HepG2 (cell line): ENCODE measurements at regions not wholly inside any gene's neighbourhood (a gene's known extent, or its start where the extent isn't known, plus 50 kb on each side); places are given as distances from the start of the nearest gene placed in this dataset.

ENCODE experiments used
- EZH2 ChIP-seq: conservative IDR thresholded peaks from 2 replicates; pipeline ENCODE4 v1.6.1; 2012; ENCODE audit warnings: mild to moderate bottlenecking, low read depth, low read length, moderate library complexity
- MIER2 ChIP-seq: IDR thresholded peaks from 2 replicates; pipeline ENCODE4 v1.6.1; 2016; ENCODE audit warnings: missing biosample characterization, missing genetic modification reagents
- SAP130 ChIP-seq: IDR thresholded peaks from 2 replicates; pipeline ENCODE4 v1.6.1; 2016; ENCODE audit warnings: low read depth
- SRF ChIP-seq: IDR thresholded peaks from 2 replicates; pipeline ENCODE4 v1.6.1; 2011; ENCODE audit warnings: mild to moderate bottlenecking, low read depth, low read length, moderate library complexity
- ZMYM2 ChIP-seq: sonication (generic); formaldehyde crosslinking; IDR thresholded peaks from 2 replicates; pipeline ENCODE4 v1.8.0; 2022; ENCODE audit warnings: mild to moderate bottlenecking, missing genetic modification reagents
- ZNF12 ChIP-seq: sonication (generic); formaldehyde crosslinking; IDR thresholded peaks from 2 replicates; pipeline ENCODE4 v1.5.0; 2020; ENCODE audit warnings: missing genetic modification reagents
- ZNF232 ChIP-seq: sonication (generic); formaldehyde crosslinking; IDR thresholded peaks from 2 replicates; pipeline ENCODE4 v1.4.0; 2020; ENCODE audit warnings: missing genetic modification reagents, borderline replicate concordance
- ZNF253 ChIP-seq: sonication (generic); formaldehyde crosslinking; IDR thresholded peaks from 2 replicates; pipeline ENCODE4 v1.8.0; 2022; ENCODE audit warnings: mild to moderate bottlenecking, missing genetic modification reagents, borderline replicate concordance
- ZNF33A ChIP-seq: sonication (generic); formaldehyde crosslinking; IDR thresholded peaks from 2 replicates; pipeline ENCODE4 v1.5.1; 2020; ENCODE audit warnings: missing genetic modification reagents, mild to moderate bottlenecking, moderate library complexity, borderline replicate concordance
- ZNF547 ChIP-seq: sonication (generic); formaldehyde crosslinking; IDR thresholded peaks from 2 replicates; pipeline ENCODE4 v1.5.1; 2020; ENCODE audit warnings: mild to moderate bottlenecking, missing genetic modification reagents
- ZNF557 ChIP-seq: sonication (generic); formaldehyde crosslinking; IDR thresholded peaks from 2 replicates; pipeline ENCODE4 v1.4.0; 2020; ENCODE audit warnings: missing genetic modification reagents
- ZNF563 ChIP-seq: sonication (generic); formaldehyde crosslinking; IDR thresholded peaks from 2 replicates; pipeline ENCODE4 v1.8.0; 2022; ENCODE audit warnings: mild to moderate bottlenecking, moderate library complexity, missing genetic modification reagents
- ZNF615 ChIP-seq: sonication (generic); formaldehyde crosslinking; IDR thresholded peaks from 2 replicates; pipeline ENCODE4 v1.5.0; 2020; ENCODE audit warnings: mild to moderate bottlenecking, missing genetic modification reagents, borderline replicate concordance
- TF ChIP-seq, protein P1 (sequence below): sonication (generic); formaldehyde crosslinking; IDR thresholded peaks from 2 replicates; pipeline ENCODE4 v1.5.0; 2020; ENCODE audit warnings: mild to moderate bottlenecking, missing genetic modification reagents
- TF ChIP-seq, protein P2 (sequence below): sonication (generic); formaldehyde crosslinking; IDR thresholded peaks from 2 replicates; pipeline ENCODE4 v1.4.0; 2020; ENCODE audit warnings: missing genetic modification reagents, low read depth, mild to moderate bottlenecking, borderline replicate concordance
- TF ChIP-seq, protein P3 (sequence below): sonication (generic); formaldehyde crosslinking; IDR thresholded peaks from 2 replicates; pipeline ENCODE4 v1.8.0; 2022; ENCODE audit warnings: missing genetic modification reagents, mild to moderate bottlenecking, moderate library complexity, borderline replicate concordance
- TF ChIP-seq, protein P4 (sequence below): sonication (generic); formaldehyde crosslinking; IDR thresholded peaks from 2 replicates; pipeline ENCODE4 v1.4.0; 2020; ENCODE audit warnings: mild to moderate bottlenecking, missing genetic modification reagents
- TF ChIP-seq, protein P5 (sequence below): sonication (generic); formaldehyde crosslinking; IDR thresholded peaks from 2 replicates; pipeline ENCODE4 v1.4.0; 2020; ENCODE audit warnings: low read depth, missing genetic modification reagents

DNA sequence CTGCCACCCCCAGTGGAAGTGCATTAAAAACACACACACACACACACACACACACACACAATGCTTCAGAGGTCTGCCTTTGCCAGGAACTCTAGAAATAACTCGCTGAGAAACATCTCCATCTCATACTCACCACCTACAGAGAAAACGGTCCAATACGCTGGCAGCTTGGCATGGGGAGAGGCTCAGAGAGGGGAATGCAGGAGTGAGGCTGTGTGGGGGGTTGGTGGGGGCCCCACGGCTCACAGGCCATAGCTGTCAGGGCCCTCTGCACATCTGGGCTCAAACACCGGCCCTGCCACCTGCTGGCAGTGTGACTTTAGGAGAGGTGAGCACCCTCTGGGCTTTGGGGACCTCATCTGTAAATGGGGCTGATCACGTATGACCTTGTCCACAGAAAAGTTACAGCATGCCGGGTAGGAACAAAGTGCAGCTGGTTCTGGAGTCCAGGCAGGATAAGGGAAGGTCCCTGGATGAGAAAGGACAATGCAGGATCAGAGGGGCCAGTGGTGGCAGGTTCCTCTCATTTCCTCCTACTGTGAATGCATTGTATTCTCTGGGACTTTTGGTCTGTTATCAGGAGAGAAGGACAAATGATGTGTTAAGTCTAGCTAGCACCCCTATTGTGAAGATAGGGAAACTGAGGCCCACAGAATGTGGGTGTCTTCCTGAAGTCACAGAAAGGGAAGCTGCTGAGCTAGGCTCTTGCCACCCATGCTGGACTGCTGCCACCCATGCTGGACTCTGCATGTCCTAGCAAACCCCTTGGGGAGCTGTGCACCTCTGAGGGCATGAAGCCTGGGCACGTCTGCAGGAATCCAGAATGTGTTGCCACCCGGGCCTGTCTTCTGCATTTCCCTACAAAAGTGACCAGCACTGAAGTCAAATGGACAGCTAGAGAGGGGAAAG, 404.6 kb downstream of the RPS24 start (continued):
- TF ChIP-seq, protein P1, sequence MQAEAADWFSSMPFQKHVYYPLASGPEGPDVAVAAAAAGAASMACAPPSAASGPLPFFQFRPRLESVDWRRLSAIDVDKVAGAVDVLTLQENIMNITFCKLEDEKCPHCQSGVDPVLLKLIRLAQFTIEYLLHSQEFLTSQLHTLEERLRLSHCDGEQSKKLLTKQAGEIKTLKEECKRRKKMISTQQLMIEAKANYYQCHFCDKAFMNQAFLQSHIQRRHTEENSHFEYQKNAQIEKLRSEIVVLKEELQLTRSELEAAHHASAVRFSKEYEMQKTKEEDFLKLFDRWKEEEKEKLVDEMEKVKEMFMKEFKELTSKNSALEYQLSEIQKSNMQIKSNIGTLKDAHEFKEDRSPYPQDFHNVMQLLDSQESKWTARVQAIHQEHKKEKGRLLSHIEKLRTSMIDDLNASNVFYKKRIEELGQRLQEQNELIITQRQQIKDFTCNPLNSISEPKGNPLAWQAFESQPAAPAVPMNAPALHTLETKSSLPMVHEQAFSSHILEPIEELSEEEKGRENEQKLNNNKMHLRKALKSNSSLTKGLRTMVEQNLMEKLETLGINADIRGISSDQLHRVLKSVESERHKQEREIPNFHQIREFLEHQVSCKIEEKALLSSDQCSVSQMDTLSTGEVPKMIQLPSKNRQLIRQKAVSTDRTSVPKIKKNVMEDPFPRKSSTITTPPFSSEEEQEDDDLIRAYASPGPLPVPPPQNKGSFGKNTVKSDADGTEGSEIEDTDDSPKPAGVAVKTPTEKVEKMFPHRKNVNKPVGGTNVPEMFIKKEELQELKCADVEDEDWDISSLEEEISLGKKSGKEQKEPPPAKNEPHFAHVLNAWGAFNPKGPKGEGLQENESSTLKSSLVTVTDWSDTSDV (CRISPR knock-in tag), result no peak
- TF ChIP-seq ZNF232, result no peak
- TF ChIP-seq EZH2, result no peak
- no peak for TF ChIP-seq ZNF253 (CRISPR knock-in tag)
- TF ChIP-seq, protein P2, sequence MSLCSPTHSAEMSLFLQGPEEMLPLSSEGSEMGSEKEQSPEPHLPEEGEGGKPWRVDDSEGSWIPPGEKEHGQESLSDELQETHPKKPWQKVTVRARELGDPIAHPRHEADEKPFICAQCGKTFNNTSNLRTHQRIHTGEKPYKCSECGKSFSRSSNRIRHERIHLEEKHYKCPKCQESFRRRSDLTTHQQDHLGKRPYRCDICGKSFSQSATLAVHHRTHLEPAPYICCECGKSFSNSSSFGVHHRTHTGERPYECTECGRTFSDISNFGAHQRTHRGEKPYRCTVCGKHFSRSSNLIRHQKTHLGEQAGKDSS, result peak; percentile 74; the same call in 1 of the 2 replicates
- no peak for TF ChIP-seq ZNF615 (CRISPR knock-in tag)
- TF ChIP-seq, protein P3, sequence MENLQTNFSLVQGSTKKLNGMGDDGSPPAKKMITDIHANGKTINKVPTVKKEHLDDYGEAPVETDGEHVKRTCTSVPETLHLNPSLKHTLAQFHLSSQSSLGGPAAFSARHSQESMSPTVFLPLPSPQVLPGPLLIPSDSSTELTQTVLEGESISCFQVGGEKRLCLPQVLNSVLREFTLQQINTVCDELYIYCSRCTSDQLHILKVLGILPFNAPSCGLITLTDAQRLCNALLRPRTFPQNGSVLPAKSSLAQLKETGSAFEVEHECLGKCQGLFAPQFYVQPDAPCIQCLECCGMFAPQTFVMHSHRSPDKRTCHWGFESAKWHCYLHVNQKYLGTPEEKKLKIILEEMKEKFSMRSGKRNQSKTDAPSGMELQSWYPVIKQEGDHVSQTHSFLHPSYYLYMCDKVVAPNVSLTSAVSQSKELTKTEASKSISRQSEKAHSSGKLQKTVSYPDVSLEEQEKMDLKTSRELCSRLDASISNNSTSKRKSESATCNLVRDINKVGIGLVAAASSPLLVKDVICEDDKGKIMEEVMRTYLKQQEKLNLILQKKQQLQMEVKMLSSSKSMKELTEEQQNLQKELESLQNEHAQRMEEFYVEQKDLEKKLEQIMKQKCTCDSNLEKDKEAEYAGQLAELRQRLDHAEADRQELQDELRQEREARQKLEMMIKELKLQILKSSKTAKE (CRISPR knock-in tag), result no peak
- TF ChIP-seq ZNF547 (CRISPR knock-in tag), result no peak
- no peak for TF ChIP-seq SRF
- TF ChIP-seq MIER2 (CRISPR knock-in tag), result 0 out of 2 replicates have a peak, but pooled peaks have one; percentile 28
- TF ChIP-seq, protein P4, sequence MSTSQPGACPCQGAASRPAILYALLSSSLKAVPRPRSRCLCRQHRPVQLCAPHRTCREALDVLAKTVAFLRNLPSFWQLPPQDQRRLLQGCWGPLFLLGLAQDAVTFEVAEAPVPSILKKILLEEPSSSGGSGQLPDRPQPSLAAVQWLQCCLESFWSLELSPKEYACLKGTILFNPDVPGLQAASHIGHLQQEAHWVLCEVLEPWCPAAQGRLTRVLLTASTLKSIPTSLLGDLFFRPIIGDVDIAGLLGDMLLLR (CRISPR knock-in tag), result no peak
- TF ChIP-seq ZNF563 (CRISPR knock-in tag), result no peak
- no peak for TF ChIP-seq ZNF557 (CRISPR knock-in tag)
- TF ChIP-seq, protein P5, sequence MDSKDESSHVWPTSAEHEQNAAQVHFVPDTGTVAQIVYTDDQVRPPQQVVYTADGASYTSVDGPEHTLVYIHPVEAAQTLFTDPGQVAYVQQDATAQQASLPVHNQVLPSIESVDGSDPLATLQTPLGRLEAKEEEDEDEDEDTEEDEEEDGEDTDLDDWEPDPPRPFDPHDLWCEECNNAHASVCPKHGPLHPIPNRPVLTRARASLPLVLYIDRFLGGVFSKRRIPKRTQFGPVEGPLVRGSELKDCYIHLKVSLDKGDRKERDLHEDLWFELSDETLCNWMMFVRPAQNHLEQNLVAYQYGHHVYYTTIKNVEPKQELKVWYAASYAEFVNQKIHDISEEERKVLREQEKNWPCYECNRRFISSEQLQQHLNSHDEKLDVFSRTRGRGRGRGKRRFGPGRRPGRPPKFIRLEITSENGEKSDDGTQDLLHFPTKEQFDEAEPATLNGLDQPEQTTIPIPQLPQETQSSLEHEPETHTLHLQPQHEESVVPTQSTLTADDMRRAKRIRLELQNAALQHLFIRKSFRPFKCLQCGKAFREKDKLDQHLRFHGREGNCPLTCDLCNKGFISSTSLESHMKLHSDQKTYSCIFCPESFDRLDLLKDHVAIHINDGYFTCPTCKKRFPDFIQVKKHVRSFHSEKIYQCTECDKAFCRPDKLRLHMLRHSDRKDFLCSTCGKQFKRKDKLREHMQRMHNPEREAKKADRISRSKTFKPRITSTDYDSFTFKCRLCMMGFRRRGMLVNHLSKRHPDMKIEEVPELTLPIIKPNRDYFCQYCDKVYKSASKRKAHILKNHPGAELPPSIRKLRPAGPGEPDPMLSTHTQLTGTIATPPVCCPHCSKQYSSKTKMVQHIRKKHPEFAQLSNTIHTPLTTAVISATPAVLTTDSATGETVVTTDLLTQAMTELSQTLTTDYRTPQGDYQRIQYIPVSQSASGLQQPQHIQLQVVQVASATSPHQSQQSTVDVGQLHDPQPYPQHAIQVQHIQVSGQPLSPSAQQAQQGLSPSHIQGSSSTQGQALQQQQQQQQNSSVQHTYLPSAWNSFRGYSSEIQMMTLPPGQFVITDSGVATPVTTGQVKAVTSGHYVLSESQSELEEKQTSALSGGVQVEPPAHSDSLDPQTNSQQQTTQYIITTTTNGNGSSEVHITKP (CRISPR knock-in tag), result no peak
- no peak for TF ChIP-seq ZNF12 (CRISPR knock-in tag)
- TF ChIP-seq SAP130 (CRISPR knock-in tag), result peak; percentile 51
- TF ChIP-seq ZMYM2 (CRISPR knock-in tag), result peak; percentile 87; the same call in 1 of the 2 replicates
- TF ChIP-seq ZNF33A (CRISPR knock-in tag), result no peak
